Endothelial cell of umbilical vein (primary cell): ENCODE measurements at regions not wholly inside any gene's neighbourhood (a gene's known extent, or its start where the extent isn't known, plus 50 kb on each side); places are given as distances from the start of the nearest gene placed in this dataset.
A peak's percentile ranks its signal among the peaks of the same experiment; 100 is the strongest.

Experiments used
- BruUV-seq: library from RNA; stranded (reverse); fragments of 400-500 nt; replicated peaks from 2 replicates; lab custom pipeline; 2021; lab: Mats Ljungman, UMichigan
- CTCF ChIA-PET: fragments of 300-600, 350-600 bp; sonication (Branson Sonifier 250); formaldehyde crosslinking; loops from one replicate; lab custom pipeline; 2021; ENCODE audit warnings: antibody characterized with exemption, inconsistent platforms; lab: Charles Lee
- POLR2A ChIA-PET: fragments of 300-600, 350-600 bp; sonication (Branson Sonifier 250); formaldehyde crosslinking; loops from one replicate; lab custom pipeline; 2021; ENCODE audit warnings: antibody characterized with exemption, inconsistent platforms; lab: Charles Lee
- DNase-seq: peaks from one replicate; pipeline ENCODE4 v3.0.0-alpha.2; 2011; ENCODE audit warnings: low read depth, low spot score
- FAIRE-seq: peaks from 2 replicates; lab custom pipeline; 2011; peaks lifted over from hg19 to GRCh38; lab: Jason Lieb, UNC
- H2AFZ ChIP-seq: 2 replicates; pipeline ENCODE4 v1.6.0; 2012; ENCODE audit warnings: low read depth, low read length, control low read depth, inconsistent platforms
- H3K27ac ChIP-seq: 2 replicates; pipeline ENCODE4 v1.5.1; 2011; ENCODE audit warnings: low read depth, mild to moderate bottlenecking, control low read depth, low read length, moderate library complexity; ENCODE audit not compliant: insufficient read depth
- H3K27me3 ChIP-seq, 2 experiments: 2 replicates each; pipeline versions ENCODE4 v1.6.0 to v1.6.1; 2011; ENCODE audit warnings: low read length in 2 of 2, mixed read lengths in 1 of 2; ENCODE audit not compliant: control insufficient read depth in 2 of 2, insufficient read depth in 2 of 2
- H3K36me3 ChIP-seq, 2 experiments: 2 replicates in 1 of 2; 3 replicates in 1 of 2; pipeline ENCODE4 v1.5.1; 2011; ENCODE audit warnings: low read length in 2 of 2, mild to moderate bottlenecking in 1 of 2, moderate library complexity in 1 of 2; ENCODE audit not compliant: control insufficient read depth in 2 of 2, insufficient read depth in 2 of 2; ENCODE audit errors: extremely low read depth in 1 of 2
- H3K4me1 ChIP-seq: 3 replicates; pipeline ENCODE4 v1.5.1; 2011; ENCODE audit warnings: mild to moderate bottlenecking, low read length; ENCODE audit not compliant: control insufficient read depth, insufficient read depth; ENCODE audit errors: extremely low read depth
- H3K4me2 ChIP-seq: 2 replicates; pipeline ENCODE4 v1.6.1; 2011; ENCODE audit warnings: low read length, control low read depth, mixed read lengths; ENCODE audit not compliant: insufficient read depth
- H3K4me3 ChIP-seq, 3 experiments: fragments of 200-600 bp in 1 of 3; sonication (generic), shearing (Covaris generic) in 1 of 3; replicated peaks in 1 of 3; 2 replicates each; pipeline ENCODE4 v1.5.1; 2011 to 2016; ENCODE audit warnings: control low read depth in 3 of 3, low read length in 3 of 3, mild to moderate bottlenecking in 2 of 3, inconsistent platforms in 1 of 3, low read depth in 1 of 3, moderate library complexity in 1 of 3; ENCODE audit not compliant: insufficient read depth in 1 of 3
- H3K79me2 ChIP-seq: 2 replicates; pipeline ENCODE4 v1.6.0; 2012; ENCODE audit warnings: low read length, inconsistent platforms; ENCODE audit not compliant: control insufficient read depth, insufficient read depth
- H3K9ac ChIP-seq: replicated peaks from 2 replicates; pipeline ENCODE3; 2011; ENCODE audit warnings: low read length, control low read depth; ENCODE audit not compliant: insufficient read depth; ENCODE audit errors: extremely low read depth
- H3K9me1 ChIP-seq: replicated peaks from 3 replicates; pipeline ENCODE4 v1.6.0; 2011; ENCODE audit warnings: mild to moderate bottlenecking, low read length; ENCODE audit not compliant: control insufficient read depth, insufficient read depth; ENCODE audit errors: extremely low read depth
- H3K9me3 ChIP-seq: replicated peaks from 2 replicates; pipeline ENCODE4 v1.5.1; 2012; ENCODE audit warnings: low read length, inconsistent platforms; ENCODE audit not compliant: control insufficient read depth, insufficient read depth
- H4K20me1 ChIP-seq: replicated peaks from 2 replicates; pipeline ENCODE3; 2011; ENCODE audit warnings: mild to moderate bottlenecking, low read length; ENCODE audit not compliant: control insufficient read depth, insufficient read depth; ENCODE audit errors: extremely low read depth
- EZH2 ChIP-seq: IDR thresholded peaks from 2 replicates; pipeline ENCODE4 v1.6.1; 2012; ENCODE audit warnings: borderline replicate concordance, low read depth, mild to moderate bottlenecking, moderate library complexity, low read length, inconsistent platforms; ENCODE audit not compliant: severe bottlenecking
- FOS ChIP-seq: IDR thresholded peaks from 2 replicates; pipeline ENCODE4 v1.6.1; 2011; ENCODE audit warnings: mild to moderate bottlenecking, low read length, moderate library complexity, borderline replicate concordance; ENCODE audit not compliant: insufficient read depth
- GATA2 ChIP-seq: IDR thresholded peaks from 2 replicates; pipeline ENCODE4 v1.7.0; 2011; ENCODE audit warnings: low read depth, mild to moderate bottlenecking, moderate library complexity, mixed read lengths, low read length; ENCODE audit not compliant: insufficient read length, insufficient read depth
- JUN ChIP-seq: IDR thresholded peaks from 2 replicates; pipeline ENCODE4 v1.6.1; 2011; ENCODE audit warnings: borderline replicate concordance, low read depth; ENCODE audit not compliant: insufficient read length, insufficient read depth
- MYC ChIP-seq: IDR thresholded peaks from one replicate; pipeline ENCODE4 v1.6.1; 2011; ENCODE audit warnings: mild to moderate bottlenecking, low read depth, low read length
- POLR2A ChIP-seq: IDR thresholded peaks from 2 replicates; pipeline ENCODE4 v1.6.1; 2012; ENCODE audit warnings: low read depth, mild to moderate bottlenecking, control low read depth, low read length
- POLR2AphosphoS5 ChIP-seq: IDR thresholded peaks from 2 replicates; pipeline ENCODE4 v1.6.1; 2012; ENCODE audit warnings: low read depth, mild to moderate bottlenecking, control low read depth, low read length, moderate library complexity; ENCODE audit not compliant: insufficient read depth
- dilution Hi-C: fragments of 300-500 bp; cut with MboI; formaldehyde crosslinking; loops from one replicate; pipeline ENCODE4 v1.15.0; 2019; ENCODE audit warnings: low sequenced_read_pairs; ENCODE audit not compliant: extremely low pct_ligation_motif_present
- intact Hi-C: fragments of 100-400 bp; cut with micrococcal nuclease; formaldehyde crosslinking; loops from one replicate; pipeline ENCODE4 v1.10.0; 2022
- TF ChIP-seq, protein P1 (sequence below): IDR thresholded peaks from 2 replicates; pipeline ENCODE4 v1.6.1; 2011; ENCODE audit not compliant: insufficient read depth, insufficient read length
- TF ChIP-seq, protein P2 (sequence below), 2 donors: IDR thresholded peaks; 1 replicate in 1 of 2; 2 replicates in 1 of 2; pipeline ENCODE4 v1.5.1; 2011; ENCODE audit warnings: low read length in 2 of 2, mild to moderate bottlenecking in 2 of 2, moderate library complexity in 2 of 2, control low read depth in 1 of 2, inconsistent platforms in 1 of 2, low read depth in 1 of 2; ENCODE audit not compliant: insufficient read depth in 1 of 2; ENCODE audit errors: extremely low read depth in 1 of 2

DNA sequence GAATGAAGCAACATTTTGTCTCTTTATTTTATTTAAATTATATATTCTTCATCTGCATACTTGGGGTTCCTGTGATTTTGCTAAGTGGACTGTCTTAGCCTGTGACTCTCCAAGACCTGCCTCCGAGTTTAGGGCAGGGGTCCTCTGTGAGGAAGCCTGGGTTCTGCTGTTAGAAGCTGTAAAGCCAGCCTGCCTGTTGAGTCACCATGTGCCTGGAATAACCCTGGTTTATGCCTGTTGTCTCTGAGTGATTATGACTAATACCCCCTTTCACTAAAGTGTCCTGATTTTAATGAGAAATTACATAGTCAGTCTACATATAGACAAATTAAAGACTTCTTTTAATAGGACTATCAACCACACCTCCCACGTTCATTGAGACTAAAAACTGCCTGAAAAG lies 369.1 kb downstream of the ZNF521 start:
- Histone ChIP-seq H3K4me1 (peaks cover 17% of the 10 kb centered on the region), H3K4me2 (no peak overlapping the region), H4K20me1 (no peaks in the 10 kb centered on the region), H3K9ac (no peak overlapping the region), H3K4me3 (no peak overlapping the region), H2AFZ (no peak overlapping the region), H3K79me2 (no peaks in the 10 kb centered on the region), H3K9me3 (no peaks in the 10 kb centered on the region), H3K9me1 (no peaks in the 10 kb centered on the region), H3K36me3 (no peaks in the 10 kb centered on the region), H3K27me3 (no peaks in the 10 kb centered on the region), H3K27ac (no peak overlapping the region)
- intact Hi-C loops, result loop anchor here (10.0 kb wide), 1 partner anchor 188 kb away; no protein-coding TSS in a partner anchor
- no TSS peak for BruUV-seq
- CTCF ChIA-PET, result no interaction called here
- no peak for TF ChIP-seq JUN
- peak; percentile 63 for TF ChIP-seq FOS
- peak; percentile 31 for DNase-seq
- POLR2A ChIA-PET, result no interaction called here
- dilution Hi-C loops, result no loop called here
- FAIRE-seq, result no peak

DNA sequence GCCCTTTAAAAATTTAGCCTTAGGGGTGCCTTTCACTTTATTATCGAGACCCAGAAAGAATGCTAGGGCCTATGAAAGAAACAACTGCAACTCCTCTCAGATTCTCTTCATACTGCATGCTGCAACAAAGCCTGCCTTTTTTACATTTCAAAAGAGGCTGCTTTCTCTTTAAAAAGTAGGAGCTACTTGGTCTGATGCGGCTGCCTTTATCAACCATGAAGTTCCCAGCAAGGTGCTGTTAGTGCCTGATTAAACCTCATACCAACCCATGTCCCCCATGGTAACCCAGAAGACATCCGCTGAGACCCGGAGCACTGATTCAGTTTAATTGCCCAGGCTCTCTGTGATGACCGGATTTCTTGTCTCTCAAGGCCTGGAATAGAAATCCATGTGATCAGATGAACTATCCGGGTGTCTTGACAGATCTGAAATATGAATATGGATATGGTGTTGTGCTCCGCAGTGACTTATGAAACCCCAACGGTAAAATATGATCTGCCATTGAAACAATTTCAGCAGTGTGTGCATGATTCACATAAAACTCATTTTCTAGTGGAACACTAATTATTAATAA lies 368.3 kb downstream of the ZNF521 start:
- no peaks in the 10 kb centered on the region for H4K20me1 ChIP-seq
- no peak overlapping the region for H3K27ac ChIP-seq
- no peak for TF ChIP-seq POLR2AphosphoS5
- TF ChIP-seq, protein P1, sequence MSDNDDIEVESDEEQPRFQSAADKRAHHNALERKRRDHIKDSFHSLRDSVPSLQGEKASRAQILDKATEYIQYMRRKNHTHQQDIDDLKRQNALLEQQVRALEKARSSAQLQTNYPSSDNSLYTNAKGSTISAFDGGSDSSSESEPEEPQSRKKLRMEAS, result no peak
- no peak for TF ChIP-seq EZH2
- TF ChIP-seq FOS, result no peak
- no peak for TF ChIP-seq GATA2
- no peak for TF ChIP-seq JUN
- TF ChIP-seq POLR2A, result no peak
- TF ChIP-seq, protein P2, sequence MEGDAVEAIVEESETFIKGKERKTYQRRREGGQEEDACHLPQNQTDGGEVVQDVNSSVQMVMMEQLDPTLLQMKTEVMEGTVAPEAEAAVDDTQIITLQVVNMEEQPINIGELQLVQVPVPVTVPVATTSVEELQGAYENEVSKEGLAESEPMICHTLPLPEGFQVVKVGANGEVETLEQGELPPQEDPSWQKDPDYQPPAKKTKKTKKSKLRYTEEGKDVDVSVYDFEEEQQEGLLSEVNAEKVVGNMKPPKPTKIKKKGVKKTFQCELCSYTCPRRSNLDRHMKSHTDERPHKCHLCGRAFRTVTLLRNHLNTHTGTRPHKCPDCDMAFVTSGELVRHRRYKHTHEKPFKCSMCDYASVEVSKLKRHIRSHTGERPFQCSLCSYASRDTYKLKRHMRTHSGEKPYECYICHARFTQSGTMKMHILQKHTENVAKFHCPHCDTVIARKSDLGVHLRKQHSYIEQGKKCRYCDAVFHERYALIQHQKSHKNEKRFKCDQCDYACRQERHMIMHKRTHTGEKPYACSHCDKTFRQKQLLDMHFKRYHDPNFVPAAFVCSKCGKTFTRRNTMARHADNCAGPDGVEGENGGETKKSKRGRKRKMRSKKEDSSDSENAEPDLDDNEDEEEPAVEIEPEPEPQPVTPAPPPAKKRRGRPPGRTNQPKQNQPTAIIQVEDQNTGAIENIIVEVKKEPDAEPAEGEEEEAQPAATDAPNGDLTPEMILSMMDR (IDR thresholded peaks at IDR 0.05; ENCODE audit: extremely low read depth in 1 of 2, insufficient read depth in 1 of 2, low read depth in 1 of 2, low read length in 2 of 2), result no peak
- no peak for TF ChIP-seq MYC
- no peaks in the 10 kb centered on the region for H3K36me3 ChIP-seq
- intact Hi-C loops, result loop anchor here (10.0 kb wide), 1 partner anchor 189 kb away; no protein-coding TSS in a partner anchor
- peaks cover 25% of the 10 kb centered on the region for H3K4me1 ChIP-seq
- no peaks in the 10 kb centered on the region for H3K9me1 ChIP-seq
- ChIA-PET CTCF (no interaction called here), POLR2A (no interaction called here)
- H3K4me2 ChIP-seq, result no peak overlapping the region
- no peak overlapping the region for H3K4me3 ChIP-seq
- no peaks in the 10 kb centered on the region for H3K27me3 ChIP-seq
- no peaks in the 10 kb centered on the region for H3K9me3 ChIP-seq
- H3K9ac ChIP-seq, result no peak overlapping the region
- BruUV-seq, result no TSS peak
- dilution Hi-C loops, result no loop called here
- no peaks in the 10 kb centered on the region for H3K79me2 ChIP-seq
- no peak for DNase-seq
- H2AFZ ChIP-seq, result no peak overlapping the region
- no peak for FAIRE-seq
